NOMO-1 treated with dmso at 0.1 percent for 144 hours (cell line): ENCODE measurements at regions not wholly inside any gene's neighbourhood (a gene's known extent, or its start where the extent isn't known, plus 50 kb on each side); places are given as distances from the start of the nearest gene placed in this dataset.
"Not testable (repeated sequence)": the region's sequence is repeated elsewhere in the genome, so short reads cannot be mapped to it uniquely, and the experiment has no call there.

Experiments used
- DNase-seq: peaks from one replicate; lab custom pipeline; 2025; ENCODE audit not compliant: unreplicated experiment; lab: John Stamatoyannopoulos, UW

DNA sequence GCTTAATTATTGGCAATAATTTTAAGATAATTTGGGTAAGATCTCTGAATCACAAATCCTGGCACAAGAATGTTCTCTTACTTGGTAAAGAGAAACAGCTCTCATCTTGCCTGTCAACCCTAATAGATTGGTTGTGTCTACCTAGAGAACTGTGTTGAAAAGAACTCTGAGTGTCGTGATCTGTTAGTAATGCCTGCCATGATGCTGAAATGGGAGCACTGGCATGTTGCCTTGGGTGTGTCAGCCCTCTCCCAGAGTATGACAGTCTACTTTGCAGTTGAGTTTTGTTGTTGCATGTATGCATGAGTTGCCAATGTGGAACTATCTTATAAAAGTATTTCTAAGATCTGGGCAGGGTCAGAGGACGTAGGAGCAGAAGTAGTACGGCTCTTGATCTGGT is 221.4 kb downstream of the MAF start:
- no peak for DNase-seq

DNA sequence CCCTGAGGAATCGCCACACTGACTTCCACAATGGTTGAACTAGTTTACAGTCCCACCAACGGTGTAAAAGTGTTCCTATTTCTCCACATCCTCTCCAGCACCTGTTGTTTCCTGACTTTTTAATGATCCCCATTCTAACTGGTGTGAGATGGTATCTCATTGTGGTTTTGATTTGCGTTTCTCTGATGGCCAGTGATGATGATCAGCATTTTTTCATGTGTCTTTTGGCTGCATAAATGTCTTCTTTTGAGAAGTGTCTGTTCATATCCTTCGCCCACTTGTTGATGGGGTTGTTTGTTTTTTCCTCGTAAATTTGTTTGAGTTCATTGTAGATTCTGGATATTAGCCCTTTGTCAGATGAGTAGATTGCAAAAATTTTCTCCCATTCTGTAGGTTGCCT is 223.5 kb downstream of the MAF start:
- DNase-seq: not testable (repeated sequence)

DNA sequence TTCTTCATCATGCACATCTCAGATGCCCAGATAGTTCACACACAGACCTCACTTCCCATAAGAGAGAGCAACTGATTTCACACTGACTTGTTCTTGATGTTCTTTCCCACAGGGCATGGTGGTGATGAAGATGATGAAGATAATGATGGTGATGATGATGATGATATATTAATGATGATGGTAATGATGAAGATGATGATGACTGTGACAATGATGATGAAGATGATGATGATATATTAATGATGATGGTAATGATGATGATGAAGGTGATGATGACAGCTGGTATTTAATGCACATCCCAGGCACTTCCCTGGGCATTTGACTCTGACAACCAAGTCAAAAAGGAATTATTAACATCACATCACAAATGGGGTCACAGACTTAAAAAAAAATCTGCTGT is 225.2 kb downstream of the MAF start:
- no peak for DNase-seq

DNA sequence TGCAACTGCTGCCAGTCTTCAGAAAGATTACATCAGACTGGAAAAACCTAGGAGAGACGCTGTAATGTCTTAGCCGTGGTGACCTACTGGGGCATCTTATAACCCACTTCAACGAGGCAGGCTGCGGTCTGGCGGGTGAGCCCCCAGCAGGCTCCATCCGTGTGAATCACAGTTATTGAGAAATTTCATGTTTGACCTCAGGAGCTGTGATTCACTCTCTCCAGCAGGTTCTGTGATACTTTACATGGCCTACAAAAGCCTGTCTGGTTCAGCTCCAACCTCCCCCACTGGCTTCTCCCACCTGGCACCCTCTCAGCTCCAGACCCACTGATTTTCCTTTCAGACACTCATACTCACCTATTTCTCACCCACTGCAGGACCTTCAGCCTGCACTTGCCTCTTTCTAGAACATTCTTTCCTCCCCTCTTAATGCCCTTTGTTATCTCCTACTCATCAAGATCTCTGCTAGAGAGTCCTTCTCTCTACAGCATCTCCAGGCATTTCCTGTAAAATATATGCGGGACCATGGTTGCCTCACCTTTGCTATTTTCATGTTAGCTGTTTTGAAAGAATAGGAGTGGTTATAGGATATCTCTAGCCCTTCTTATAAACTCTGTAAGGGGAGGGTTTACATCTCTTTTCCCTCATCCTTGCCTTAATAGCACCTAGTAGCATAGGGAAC is 227.9 kb downstream of the MAF start:
- peak; percentile 64 for DNase-seq

DNA sequence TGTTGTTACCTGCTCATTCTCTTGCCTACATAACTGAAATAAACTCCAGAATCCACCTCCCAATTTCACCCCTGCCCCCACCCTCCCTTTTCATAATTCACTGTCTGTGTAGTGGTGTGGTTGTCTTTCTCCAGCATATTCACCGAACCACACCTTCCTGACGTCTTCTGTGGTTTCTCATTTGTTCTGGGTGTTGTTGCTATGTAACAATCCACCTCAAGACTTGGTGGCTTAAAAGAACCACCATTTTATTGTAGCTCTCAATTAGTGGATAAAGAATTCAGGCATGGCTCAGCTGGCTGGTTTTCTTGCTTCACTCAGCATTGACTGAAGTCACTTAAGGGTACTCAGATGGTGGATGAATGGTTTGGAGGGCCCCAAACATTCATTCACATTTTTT is 229.8 kb downstream of the MAF start:
- no peak for DNase-seq

DNA sequence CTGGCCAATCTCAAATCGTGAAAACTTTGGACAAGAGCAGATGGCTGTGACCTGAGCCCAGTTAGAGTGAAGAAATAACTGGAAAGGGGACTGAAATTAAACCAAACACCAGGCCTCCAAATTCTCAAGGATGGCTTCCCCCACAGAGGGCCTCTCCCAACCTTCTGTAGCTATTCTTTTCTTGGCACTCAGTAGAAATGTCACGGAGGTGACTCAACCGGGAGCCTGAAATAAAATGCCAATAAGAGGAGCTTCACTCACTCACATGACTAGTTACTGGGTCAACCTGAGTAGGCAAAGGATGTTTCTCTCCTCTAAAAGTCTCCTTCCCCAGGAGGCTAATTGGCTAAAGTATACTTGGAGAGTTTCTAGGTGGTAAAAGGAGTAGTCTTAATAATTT is 230.7 kb downstream of the MAF start:
- DNase-seq: no peak

DNA sequence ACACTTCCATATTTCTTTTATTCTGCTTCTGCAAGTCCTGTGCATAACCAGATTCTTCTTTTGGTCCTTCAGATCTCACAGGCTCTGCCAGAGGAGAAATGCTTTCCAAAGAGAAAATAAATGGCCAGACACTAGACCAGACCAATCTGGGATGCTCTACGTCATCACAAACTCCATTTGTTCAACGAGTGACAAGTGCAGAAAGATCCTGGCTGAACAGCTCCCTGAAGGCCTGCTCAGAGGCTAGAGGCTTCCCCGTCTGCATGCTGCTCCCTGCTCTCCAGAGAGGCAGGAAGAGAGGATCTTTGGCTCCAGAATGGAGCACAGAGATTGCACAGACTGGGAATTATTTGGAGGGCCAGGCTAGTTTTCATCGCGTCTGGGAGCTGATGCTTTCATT is 232.7 kb downstream of the MAF start:
- no peak for DNase-seq

DNA sequence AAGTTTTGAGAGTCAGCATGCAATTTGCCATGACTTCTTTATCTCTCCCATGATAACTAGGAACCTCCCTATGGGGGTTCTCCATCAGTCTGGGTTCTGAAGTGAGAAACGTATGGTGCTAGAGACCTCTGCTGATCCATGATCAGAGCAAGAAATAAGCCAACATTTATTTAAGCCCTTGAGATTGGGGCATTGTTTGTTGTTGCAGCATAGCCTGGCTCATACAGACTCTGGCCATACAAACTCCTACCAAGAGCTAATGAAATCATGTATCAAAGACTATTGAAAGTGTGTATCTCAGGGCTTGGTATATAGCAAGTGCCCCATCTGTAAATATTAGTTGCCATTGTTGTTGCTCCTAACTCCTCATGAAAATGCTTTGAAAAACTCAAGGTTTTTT is 233.9 kb downstream of the MAF start:
- no peak for DNase-seq

DNA sequence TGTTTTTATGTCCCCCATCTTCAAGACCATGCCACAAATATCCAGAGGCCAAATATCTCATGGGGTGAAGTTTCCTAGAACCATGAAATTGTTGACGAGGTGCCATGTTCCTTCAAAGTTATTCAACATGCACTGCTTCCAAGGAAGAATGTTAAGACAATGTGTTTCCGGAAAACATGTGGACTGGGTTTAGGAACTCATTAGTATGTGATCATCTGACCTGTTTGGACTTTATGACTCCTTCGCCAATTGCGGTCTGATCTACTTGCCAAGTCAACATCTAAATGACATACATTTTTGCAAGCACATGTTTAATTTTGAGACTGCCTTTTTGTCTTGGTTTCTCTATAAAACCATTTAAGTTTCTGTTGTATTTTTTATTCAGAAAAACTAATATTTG is 234.8 kb downstream of the MAF start:
- no peak for DNase-seq

DNA sequence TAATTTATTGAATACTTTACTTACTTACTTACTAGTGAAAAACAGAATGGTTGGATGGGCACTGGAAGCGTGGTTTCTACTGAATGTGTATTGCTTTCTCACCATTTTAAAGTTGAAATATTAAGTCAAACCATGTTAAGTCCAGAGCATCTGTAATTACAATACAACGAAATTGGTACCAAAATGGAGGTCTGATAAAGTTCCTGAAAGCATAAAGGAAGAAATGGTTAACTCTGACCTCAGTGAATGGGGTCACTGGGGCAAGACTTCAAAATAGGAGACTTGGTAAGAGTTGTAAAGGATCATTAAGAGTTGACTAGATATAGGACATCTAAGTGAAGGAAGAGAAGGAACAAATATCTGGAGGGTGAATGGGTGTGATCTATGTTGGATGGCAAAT is 237.1 kb downstream of the MAF start:
- DNase-seq: no peak

DNA sequence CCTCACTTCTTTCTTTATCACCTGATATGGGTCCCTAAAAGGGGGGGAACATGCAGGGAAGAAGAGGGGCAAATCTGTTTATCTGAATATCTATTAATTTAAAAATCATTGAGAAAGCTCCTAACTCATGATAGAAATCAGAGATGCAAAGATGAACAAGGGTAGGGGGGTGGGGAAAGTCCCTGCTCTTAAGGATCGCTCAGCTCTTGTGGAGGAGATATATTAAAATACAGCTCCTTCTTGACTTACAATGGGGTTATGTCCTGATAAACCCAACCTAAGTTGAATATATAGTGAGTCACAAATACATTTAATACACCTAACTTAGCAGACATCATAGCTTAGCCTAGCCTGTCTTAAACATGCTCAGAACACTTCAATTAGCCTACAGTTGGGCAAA is 237.5 kb downstream of the MAF start:
- DNase-seq: no peak

DNA sequence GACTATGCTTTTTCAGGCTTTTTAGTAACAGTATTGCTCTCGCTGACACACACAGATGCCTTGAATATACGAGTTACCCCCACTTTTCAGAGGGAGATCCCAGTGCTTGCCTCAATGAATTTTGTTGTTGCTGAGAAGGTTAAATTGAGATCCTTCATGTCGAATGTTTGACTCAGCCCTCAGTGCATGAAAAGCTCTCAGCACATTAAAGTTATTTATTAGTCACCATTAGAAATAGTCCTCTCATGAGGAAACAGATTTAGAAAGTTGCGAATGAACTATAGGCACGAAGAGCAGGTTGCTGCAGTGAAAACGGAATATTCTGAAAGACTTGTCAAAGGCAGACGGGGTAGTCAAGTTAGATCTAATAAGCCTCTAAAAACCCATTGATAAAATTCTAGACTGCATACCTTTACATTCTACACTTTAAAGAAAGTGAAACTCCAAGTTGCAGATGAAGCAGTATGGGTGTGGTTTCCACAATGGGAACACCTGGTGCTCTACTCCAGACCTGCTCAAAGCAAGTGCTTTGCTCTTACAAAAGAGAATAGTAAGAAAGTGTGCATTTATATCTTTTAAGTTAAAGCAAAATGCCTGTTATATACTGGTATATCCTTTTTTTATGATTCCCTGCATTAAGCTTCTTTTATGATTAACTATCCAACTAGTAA is 238.1 kb downstream of the MAF start:
- no peak for DNase-seq

DNA sequence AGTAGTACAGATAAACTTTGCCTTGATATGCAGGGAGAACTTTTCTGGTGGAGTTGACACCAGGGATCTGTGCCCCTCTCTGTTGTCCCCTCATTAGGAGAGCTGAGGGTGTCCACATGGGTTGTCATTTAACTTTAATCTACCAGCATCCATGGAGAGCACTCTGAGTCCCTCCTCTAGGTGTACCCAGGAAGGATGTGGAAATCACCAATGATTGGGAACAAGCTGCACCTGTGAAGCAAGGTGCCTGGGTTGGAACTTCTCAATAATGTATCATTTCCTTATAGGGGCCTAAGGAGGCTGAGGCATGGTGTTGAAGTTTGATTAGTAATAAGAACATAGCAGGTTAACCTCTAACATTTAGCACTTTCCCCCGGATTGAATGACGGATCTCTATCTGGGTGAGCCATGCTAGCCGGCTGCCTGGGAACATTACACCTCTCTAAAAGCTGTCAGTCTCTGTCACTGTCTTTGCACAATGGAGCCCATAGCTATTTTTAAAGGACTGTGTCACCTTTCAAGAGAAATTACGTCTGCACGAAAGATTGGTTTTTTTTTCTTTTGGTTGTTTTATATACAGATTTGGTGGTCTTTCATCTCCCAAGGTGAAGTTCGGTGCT is 239.3 kb downstream of the MAF start:
- no peak for DNase-seq

DNA sequence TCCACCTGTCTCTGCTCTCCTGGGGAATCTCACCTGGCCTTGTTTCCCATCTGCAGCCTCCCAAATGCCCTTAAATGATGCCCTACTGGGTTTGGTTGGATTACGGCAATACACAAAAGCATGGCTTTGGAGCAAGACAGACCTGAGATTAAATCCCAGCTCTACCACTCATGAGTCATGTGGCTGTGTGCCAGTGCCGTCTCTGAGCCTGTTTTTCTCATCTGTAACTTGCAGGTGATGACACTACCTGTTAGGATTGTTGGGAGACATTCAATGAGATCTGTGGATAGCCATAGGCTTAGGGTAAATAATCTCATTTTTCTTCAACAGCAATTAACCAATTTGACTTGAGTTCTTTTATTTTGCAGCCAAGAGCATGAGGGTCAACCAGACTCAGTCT is 240.3 kb downstream of the MAF start:
- no peak for DNase-seq

DNA sequence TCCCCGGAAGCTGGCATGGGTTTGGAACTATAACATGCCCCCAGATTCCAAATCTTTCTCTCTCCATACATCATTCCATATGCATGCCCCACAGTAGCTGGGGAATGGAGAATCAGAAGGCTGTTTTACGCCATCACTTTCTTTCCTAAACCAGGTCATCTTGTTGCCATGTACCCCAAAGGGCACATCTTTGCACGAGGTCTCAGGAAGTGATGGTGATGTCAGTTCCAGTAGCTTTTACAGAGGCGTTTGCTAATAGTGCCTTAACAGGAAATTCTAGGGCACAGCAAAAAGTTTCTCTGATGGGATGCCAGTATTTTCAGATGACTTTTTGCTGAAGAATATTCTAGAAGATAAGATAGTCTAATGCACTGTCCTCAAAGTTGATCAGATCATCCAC is 241.5 kb downstream of the MAF start:
- no peak for DNase-seq

DNA sequence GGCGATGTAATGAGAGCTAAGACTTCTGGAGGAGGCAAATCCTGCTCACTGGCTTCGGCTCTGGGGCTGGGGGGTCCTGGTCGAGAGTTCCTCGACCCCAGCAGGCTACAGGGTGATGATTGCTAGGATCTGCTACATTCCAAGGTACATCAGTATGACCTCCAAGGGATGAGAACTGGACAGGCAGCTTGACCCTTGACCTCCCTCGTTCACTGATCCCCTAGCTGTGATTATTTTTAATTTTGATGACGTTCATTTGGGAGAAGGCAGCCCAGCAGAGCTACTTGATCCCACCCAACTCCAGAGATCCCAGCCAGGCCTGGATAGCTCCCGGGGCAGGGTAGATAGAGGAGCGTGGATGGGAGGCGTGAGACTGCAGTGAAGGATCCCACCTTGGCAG is 242.3 kb downstream of the MAF start:
- DNase-seq: no peak

DNA sequence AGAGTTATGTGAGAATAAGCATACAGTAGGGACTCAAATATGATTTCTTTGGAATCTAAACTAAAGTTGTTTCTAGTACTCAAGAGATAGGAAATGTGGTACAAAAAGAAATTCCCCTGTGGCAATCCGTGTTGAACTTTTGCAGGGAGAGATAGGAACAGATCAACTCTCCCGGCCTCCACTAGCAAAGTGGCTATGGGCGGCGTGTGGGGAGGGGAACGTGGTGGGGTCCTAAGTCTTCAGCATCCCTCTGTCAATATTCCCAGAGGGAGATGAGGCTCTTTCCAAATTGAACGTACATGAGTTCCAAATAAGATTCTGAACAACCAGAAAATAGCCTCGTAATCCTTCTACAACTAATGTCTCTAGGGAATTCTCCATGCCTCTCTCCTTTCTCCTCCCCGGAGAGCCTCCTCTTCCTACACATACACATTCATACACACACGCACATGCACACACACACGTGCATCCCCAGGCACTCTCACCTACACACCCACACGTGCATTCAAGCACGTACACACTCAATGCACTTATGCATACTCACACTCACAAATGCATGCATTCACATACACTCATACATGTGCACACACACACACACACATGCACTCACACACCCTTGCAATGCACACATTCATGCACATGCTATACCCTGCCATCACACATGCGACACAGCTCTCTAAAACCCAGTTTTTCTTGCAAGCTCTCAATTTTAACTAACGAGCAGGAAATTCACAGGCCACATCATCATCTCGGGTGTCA is 244.8 kb downstream of the MAF start:
- DNase-seq: no peak

DNA sequence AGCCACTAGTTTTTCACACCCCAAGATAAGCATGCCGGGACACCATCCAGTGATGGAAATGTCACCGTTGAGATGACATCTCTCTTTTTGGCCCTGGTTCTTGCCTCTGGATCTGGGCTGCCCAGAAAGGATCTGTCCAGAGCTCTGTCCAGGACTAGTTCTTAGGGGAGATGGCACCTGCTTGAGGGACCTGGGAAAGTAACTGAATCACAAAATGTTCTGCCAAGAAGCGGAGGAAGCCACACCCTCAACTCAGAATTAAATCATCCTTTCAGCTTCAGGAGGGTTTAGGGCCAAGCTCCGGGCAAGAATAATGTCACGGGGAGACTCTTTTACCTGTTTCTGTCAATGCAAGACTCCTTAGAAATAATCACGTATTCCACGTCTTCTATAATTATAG is 248.6 kb downstream of the MAF start:
- DNase-seq: no peak

DNA sequence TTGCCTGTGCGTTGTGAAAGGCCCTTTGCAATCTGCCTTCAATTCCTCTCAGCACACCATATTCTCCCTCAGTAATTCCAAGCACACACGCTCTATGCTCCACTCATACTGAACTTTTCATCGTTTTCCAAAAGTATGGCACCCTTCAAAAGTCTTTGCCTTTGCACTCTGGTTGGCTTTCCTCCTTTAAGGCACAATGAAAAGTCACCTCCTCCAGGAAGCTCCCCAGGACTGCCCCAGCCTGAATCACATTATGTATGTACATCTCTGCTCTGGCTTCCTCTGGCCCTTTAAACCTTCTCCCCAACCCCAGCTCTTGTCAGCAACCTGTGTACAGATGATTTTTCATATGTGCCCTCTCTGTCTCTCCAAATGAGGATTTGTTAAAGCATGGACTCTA is 250.7 kb downstream of the MAF start:
- DNase-seq: no peak

DNA sequence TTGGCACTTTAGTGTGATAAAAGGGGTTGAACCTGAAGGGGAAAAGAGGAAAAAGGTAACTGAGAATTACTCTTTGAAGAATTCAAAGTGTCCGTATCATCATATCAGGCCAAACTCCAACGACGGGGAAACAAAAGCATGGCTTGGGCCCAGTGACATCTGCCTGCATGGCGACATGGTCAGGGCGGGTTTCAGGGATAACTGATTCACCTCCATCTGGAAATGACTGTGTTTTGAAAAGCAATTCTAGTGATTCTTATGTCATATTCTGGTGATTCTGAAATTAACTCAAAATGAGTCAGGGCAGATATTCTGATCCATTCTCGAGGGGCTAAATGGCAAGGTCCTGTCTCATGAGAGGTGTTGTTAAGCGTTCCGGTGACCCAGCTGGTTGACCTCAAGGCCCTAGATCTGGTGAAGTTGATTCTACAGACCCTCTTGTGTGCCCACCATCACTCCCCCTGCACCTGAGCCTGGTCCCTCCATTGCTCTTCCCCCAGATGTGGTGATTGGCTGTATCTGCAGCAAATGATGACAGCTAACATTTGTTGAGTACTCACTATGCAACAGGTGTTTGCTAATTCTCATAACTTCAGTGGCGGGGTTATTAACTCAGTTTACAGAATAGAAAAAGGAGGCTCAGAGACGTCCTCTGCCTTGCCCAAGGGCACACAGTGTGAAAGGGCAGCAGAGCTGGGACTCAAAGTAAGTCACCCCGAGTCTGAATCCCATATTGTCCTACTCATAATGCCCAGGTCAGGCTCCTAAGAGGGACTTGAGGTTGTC is 251.8 kb downstream of the MAF start:
- DNase-seq: no peak

DNA sequence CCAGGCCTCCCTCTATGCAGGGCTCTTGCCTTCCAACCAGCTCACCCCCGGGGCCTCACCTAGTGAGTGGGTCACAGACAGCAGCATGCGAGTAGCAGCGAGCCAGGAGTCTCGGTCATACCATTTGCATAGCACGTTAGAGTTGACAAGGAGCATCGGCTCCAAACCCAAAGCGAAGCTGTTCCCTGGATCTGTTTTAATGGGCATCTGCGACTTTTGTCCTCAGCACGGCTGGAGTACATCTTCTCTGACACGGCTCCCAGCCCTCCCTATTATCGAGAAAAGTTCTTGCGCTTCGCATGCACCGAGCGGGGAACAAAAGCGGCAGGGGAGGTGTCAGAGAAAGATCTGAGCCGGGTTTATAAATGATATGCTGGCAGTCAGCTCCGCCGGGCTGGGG is 253.3 kb downstream of the MAF start:
- DNase-seq: no peak
